SU-DHL-6 (cell line): ENCODE measurements at regions not wholly inside any gene's neighbourhood (a gene's known extent, or its start where the extent isn't known, plus 50 kb on each side); places are given as distances from the start of the nearest gene placed in this dataset.
"Not testable (repeated sequence)": the region's sequence is repeated elsewhere in the genome, so short reads cannot be mapped to it uniquely, and the experiment has no call there.

Source experiments
- H2AFZ ChIP-seq: fragments of 200-600 bp; sonication (generic); 2 replicates; pipeline ENCODE4 v1.6.1; 2014; ENCODE audit warnings: low read depth, mild to moderate bottlenecking, moderate library complexity, mixed read lengths, antibody characterized with exemption, low read length; ENCODE audit not compliant: severe bottlenecking
- H3F3A ChIP-seq: fragments of 200-600 bp; shearing (Covaris generic); 2 replicates; pipeline ENCODE4 v1.6.0; 2016; ENCODE audit warnings: antibody characterized with exemption, mild to moderate bottlenecking; ENCODE audit not compliant: insufficient read depth
- H3K27ac ChIP-seq: fragments of 200-600 bp; sonication (generic); 2 replicates; pipeline ENCODE4 v1.5.1; 2016; ENCODE audit warnings: low read depth, mild to moderate bottlenecking, low read length, moderate library complexity, mixed read lengths
- H3K27me3 ChIP-seq: fragments of 200-600 bp; sonication (generic), shearing (Covaris generic); 2 replicates; pipeline ENCODE4 v1.6.0; 2014; ENCODE audit warnings: mild to moderate bottlenecking, low read length
- H3K36me3 ChIP-seq: fragments of 200-600 bp; sonication (generic); 2 replicates; pipeline ENCODE4 v1.6.1; 2014; ENCODE audit warnings: mild to moderate bottlenecking, low read length, mixed read lengths
- H3K4me2 ChIP-seq: fragments of 300-600, 200-600 bp; shearing (Covaris generic), sonication (generic); 2 replicates; pipeline ENCODE4 v1.6.0; 2014; ENCODE audit warnings: low read length, low read depth, mild to moderate bottlenecking; ENCODE audit not compliant: poor library complexity, severe bottlenecking
- H3K4me3 ChIP-seq: fragments of 200-600 bp; sonication (generic); 2 replicates; pipeline ENCODE4 v1.5.1; 2014; ENCODE audit warnings: antibody characterized with exemption, low read length, mild to moderate bottlenecking, mixed read lengths; ENCODE audit not compliant: insufficient read depth, poor library complexity, severe bottlenecking
- H3K79me2 ChIP-seq: fragments of 200-600 bp; sonication (generic); 2 replicates; pipeline ENCODE4 v1.6.1; 2014; ENCODE audit warnings: mild to moderate bottlenecking, low read length, moderate library complexity; ENCODE audit not compliant: insufficient read depth
- H3K9ac ChIP-seq: fragments of 200-600 bp; sonication (generic); 2 replicates; pipeline ENCODE4 v1.7.0; 2014; ENCODE audit warnings: mild to moderate bottlenecking, low read length
- H3K9me2 ChIP-seq: fragments of 200-600 bp; sonication (generic); replicated peaks from 2 replicates; pipeline ENCODE4 v1.6.1; 2014; ENCODE audit warnings: low read length; ENCODE audit not compliant: insufficient read depth
- H3K9me3 ChIP-seq: fragments of 200-600 bp; sonication (generic); 2 replicates; pipeline ENCODE4 v1.6.1; 2014; ENCODE audit warnings: low read length, mixed read lengths; ENCODE audit not compliant: insufficient read depth
- H4K20me1 ChIP-seq: fragments of 200-600 bp; sonication (generic); 2 replicates; pipeline ENCODE4 v1.6.1; 2014; ENCODE audit warnings: low read depth, mild to moderate bottlenecking, antibody characterized with exemption, low read length, moderate library complexity, mixed read lengths
- EZH2phosphoT487 ChIP-seq: fragments of 200-600 bp; sonication (generic), shearing (Covaris generic); conservative IDR thresholded peaks from 2 replicates; pipeline ENCODE4 v1.6.1; 2018; ENCODE audit warnings: mild to moderate bottlenecking, antibody characterized with exemption, low read length, moderate library complexity, mixed read lengths
- TF ChIP-seq, protein P1 (sequence below): fragments of 200-600 bp; sonication (generic); IDR thresholded peaks from one replicate; pipeline ENCODE4 v1.5.1; 2017; ENCODE audit warnings: antibody characterized with exemption, mild to moderate bottlenecking, low read length, moderate library complexity; ENCODE audit not compliant: insufficient read depth, poor library complexity, severe bottlenecking

GRCh38 chr3:153247331-153248330, 85.6 kb downstream of the RAP2B start:
- no peaks in the 10 kb centered on the region for H3K79me2 ChIP-seq
- no peak overlapping the region for H3K4me3 ChIP-seq
- H3K9me3 ChIP-seq, result no peaks in the 10 kb centered on the region
- no peaks in the 10 kb centered on the region for H3F3A ChIP-seq
- no peak overlapping the region for H3K27ac ChIP-seq
- H3K36me3 ChIP-seq, result no peaks in the 10 kb centered on the region
- no peak overlapping the region for H3K9ac ChIP-seq
- no peak overlapping the region for H2AFZ ChIP-seq
- TF ChIP-seq, protein P1, sequence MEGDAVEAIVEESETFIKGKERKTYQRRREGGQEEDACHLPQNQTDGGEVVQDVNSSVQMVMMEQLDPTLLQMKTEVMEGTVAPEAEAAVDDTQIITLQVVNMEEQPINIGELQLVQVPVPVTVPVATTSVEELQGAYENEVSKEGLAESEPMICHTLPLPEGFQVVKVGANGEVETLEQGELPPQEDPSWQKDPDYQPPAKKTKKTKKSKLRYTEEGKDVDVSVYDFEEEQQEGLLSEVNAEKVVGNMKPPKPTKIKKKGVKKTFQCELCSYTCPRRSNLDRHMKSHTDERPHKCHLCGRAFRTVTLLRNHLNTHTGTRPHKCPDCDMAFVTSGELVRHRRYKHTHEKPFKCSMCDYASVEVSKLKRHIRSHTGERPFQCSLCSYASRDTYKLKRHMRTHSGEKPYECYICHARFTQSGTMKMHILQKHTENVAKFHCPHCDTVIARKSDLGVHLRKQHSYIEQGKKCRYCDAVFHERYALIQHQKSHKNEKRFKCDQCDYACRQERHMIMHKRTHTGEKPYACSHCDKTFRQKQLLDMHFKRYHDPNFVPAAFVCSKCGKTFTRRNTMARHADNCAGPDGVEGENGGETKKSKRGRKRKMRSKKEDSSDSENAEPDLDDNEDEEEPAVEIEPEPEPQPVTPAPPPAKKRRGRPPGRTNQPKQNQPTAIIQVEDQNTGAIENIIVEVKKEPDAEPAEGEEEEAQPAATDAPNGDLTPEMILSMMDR, result no peak
- no peak for TF ChIP-seq EZH2phosphoT487
- no peaks in the 10 kb centered on the region for H3K27me3 ChIP-seq
- H3K9me2 ChIP-seq, result no peaks in the 10 kb centered on the region
- no peak overlapping the region for H3K4me2 ChIP-seq
- H4K20me1 ChIP-seq, result no peaks in the 10 kb centered on the region

DNA sequence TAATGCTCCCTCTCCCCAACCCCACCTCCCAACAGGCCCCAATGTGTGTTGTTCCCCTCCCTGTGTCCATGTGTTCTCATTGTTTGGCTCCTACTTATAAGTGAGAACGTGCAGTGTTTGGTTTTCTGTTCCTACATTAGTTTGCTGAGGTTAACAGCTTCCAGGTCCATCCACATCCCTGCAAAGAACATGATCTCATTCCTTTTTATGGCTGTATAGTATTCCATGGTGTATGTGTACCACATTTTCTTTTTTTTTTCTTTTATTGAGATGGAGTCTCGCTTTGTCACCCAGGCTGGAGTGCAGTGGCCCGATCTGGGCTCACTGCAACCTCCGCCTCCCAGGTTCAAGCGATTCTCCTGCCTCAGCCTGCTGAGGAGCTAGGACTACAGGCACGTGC, 86.8 kb downstream of the RAP2B start:
- not testable (repeated sequence) for H3K27ac ChIP-seq, H3K79me2 ChIP-seq, H3K4me3 ChIP-seq, H2AFZ ChIP-seq, H3K9me3 ChIP-seq, H3K27me3 ChIP-seq, H3K9ac ChIP-seq, H3F3A ChIP-seq, H4K20me1 ChIP-seq, H3K36me3 ChIP-seq, H3K4me2 ChIP-seq, H3K9me2 ChIP-seq

GRCh38 chr3:153249906-153250305, 87.9 kb downstream of the RAP2B start:
- Histone ChIP-seq H3K79me2 (no peaks in the 10 kb centered on the region), H3K4me3 (no peak overlapping the region), H2AFZ (no peak overlapping the region), H3F3A (no peaks in the 10 kb centered on the region), H3K9me3 (no peaks in the 10 kb centered on the region), H3K4me2 (no peak overlapping the region), H3K27ac (no peak overlapping the region), H3K9ac (no peak overlapping the region), H3K27me3 (no peaks in the 10 kb centered on the region), H3K9me2 (no peaks in the 10 kb centered on the region), H4K20me1 (no peaks in the 10 kb centered on the region), H3K36me3 (no peaks in the 10 kb centered on the region)
- TF ChIP-seq, protein P1, result no peak
- TF ChIP-seq EZH2phosphoT487, result no peak

DNA sequence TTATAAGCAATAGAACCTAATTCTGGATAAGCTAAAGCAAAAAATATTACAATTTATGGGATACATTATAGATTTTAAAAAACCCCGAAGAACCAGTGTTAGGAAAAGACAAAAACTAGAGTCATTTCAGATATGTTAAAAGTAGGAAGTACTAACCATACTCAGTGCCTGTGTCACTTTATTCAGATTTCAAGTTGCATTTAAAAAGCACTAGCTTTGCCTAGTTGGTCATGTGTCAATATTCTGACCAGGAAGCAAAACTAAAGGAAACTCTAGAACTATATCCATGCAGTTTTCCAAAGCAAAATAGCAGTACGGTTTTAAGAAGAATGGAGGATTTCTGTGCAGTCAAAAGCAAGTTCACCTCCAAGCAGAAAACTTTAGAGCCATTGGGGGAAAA, 88.4 kb downstream of the RAP2B start:
- no peaks in the 10 kb centered on the region for H3F3A ChIP-seq
- H3K4me3 ChIP-seq, result no peak overlapping the region
- H4K20me1 ChIP-seq, result no peaks in the 10 kb centered on the region
- no peaks in the 10 kb centered on the region for H3K9me2 ChIP-seq
- TF ChIP-seq, protein P1, result no peak
- TF ChIP-seq EZH2phosphoT487, result no peak
- H3K27me3 ChIP-seq, result no peaks in the 10 kb centered on the region
- no peaks in the 10 kb centered on the region for H3K36me3 ChIP-seq
- no peaks in the 10 kb centered on the region for H3K79me2 ChIP-seq
- no peak overlapping the region for H3K9ac ChIP-seq
- H2AFZ ChIP-seq, result no peak overlapping the region
- H3K4me2 ChIP-seq, result no peak overlapping the region
- H3K9me3 ChIP-seq, result no peaks in the 10 kb centered on the region
- no peak overlapping the region for H3K27ac ChIP-seq
